OCI-LY3 (cell line): ENCODE measurements at regions not wholly inside any gene's neighbourhood (a gene's known extent, or its start where the extent isn't known, plus 50 kb on each side); places are given as distances from the start of the nearest gene placed in this dataset.

Experiments used
- EZH2phosphoT487 ChIP-seq: fragments of 200-600 bp; shearing (Covaris generic); IDR thresholded peaks from 2 replicates; pipeline ENCODE4 v1.6.1; 2018; ENCODE audit warnings: antibody characterized with exemption, mixed run types, low read depth
- TF ChIP-seq, protein P1 (sequence below): fragments of 200-600, 300-600 bp; sonication (generic); IDR thresholded peaks from 2 replicates; pipeline ENCODE4 v1.5.1; 2014; ENCODE audit warnings: antibody characterized with exemption, low read length, low read depth

DNA sequence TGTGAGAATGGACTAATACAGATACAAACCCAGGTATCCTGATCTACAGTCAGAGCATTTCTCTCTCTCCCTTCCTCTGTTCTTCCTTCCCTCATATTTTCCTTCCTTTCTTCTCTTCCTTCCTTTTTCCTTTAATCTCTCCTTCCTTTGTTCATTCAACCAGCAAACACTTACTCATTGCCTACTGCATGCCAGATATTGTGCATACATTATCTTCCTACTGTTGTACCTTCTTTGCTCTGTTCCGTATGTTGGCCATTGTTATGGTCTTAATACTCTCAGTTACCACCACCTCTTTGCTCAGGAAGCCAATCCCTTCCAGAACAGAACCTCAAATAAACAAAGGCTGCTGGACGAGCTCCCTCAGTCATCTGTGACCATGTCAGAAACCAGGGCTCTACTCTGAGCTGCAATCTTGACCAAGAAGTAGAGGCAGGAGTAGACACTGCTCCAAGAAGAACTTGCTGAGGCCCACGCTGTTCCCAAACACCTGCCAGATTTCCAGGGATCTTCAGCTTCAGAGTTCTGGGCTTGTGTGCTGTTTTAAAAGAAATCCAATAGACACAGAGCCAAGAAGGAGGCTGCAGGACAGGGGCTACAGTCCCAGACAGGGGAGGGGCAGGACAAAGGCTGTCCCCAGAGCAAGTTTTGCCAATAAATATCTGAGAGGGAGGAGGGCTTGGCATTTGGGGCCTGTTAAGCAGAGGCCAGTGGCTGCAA lies 526.7 kb upstream of the TBX3 start:
- TF ChIP-seq, protein P1, sequence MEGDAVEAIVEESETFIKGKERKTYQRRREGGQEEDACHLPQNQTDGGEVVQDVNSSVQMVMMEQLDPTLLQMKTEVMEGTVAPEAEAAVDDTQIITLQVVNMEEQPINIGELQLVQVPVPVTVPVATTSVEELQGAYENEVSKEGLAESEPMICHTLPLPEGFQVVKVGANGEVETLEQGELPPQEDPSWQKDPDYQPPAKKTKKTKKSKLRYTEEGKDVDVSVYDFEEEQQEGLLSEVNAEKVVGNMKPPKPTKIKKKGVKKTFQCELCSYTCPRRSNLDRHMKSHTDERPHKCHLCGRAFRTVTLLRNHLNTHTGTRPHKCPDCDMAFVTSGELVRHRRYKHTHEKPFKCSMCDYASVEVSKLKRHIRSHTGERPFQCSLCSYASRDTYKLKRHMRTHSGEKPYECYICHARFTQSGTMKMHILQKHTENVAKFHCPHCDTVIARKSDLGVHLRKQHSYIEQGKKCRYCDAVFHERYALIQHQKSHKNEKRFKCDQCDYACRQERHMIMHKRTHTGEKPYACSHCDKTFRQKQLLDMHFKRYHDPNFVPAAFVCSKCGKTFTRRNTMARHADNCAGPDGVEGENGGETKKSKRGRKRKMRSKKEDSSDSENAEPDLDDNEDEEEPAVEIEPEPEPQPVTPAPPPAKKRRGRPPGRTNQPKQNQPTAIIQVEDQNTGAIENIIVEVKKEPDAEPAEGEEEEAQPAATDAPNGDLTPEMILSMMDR = no peak
- no peak for TF ChIP-seq EZH2phosphoT487
